Esophagus squamous epithelium (tissue), 4 donors: ENCODE measurements at regions not wholly inside any gene's neighbourhood (a gene's known extent, or its start where the extent isn't known, plus 50 kb on each side); places are given as distances from the start of the nearest gene placed in this dataset.

Experiments
- CTCF ChIP-seq, 6 experiments: fragments of 450-650 bp in 4 of 6; fragments of 200-600 bp in 2 of 6; sonication (generic) in 2 of 6; IDR thresholded peaks; one replicate each; pipeline ENCODE4 v1.5.1; 2016 to 2019; ENCODE audit warnings: antibody characterized with exemption in 6 of 6, mild to moderate bottlenecking in 4 of 6, moderate library complexity in 4 of 6
- POLR2A ChIP-seq, 4 donors: fragments of 450-650 bp; IDR thresholded peaks; one replicate each; pipeline ENCODE4 v1.6.1; 2017; ENCODE audit warnings: antibody characterized with exemption in 4 of 4, mild to moderate bottlenecking in 4 of 4, moderate library complexity in 3 of 4

GRCh38 chr2:175766880-175767279 is 235.2 kb downstream of the LNPK start:
- no peak for TF ChIP-seq CTCF (IDR thresholded peaks at IDR 0.05)
- no peak for TF ChIP-seq POLR2A (IDR thresholded peaks at IDR 0.05)
